Vagina (tissue), 2 donors: ENCODE measurements at regions not wholly inside any gene's neighbourhood (a gene's known extent, or its start where the extent isn't known, plus 50 kb on each side); places are given as distances from the start of the nearest gene placed in this dataset.

Source experiments
- POLR2A ChIP-seq, 2 donors: fragments of 450-650 bp; IDR thresholded peaks; one replicate each; pipeline ENCODE4 v1.6.1; 2017; ENCODE audit warnings: antibody characterized with exemption in 2 of 2, mild to moderate bottlenecking in 2 of 2, moderate library complexity in 2 of 2
- POLR2AphosphoS5 ChIP-seq, 2 donors: sonication (generic); formaldehyde crosslinking; IDR thresholded peaks; one replicate each; pipeline ENCODE4 v1.9.0; 2017; ENCODE audit warnings: antibody characterized with exemption in 2 of 2, mild to moderate bottlenecking in 2 of 2, low read depth in 1 of 2; ENCODE audit not compliant: insufficient read depth in 1 of 2
- TF ChIP-seq, protein P1 (sequence below), 3 experiments: fragments of 450-650 bp in 2 of 3; fragments of 200-600 bp in 1 of 3; sonication (generic) in 1 of 3; IDR thresholded peaks; one replicate each; pipeline ENCODE4 v1.5.1; 2017 to 2019; ENCODE audit warnings: antibody characterized with exemption in 3 of 3, mild to moderate bottlenecking in 2 of 3, moderate library complexity in 2 of 3

DNA sequence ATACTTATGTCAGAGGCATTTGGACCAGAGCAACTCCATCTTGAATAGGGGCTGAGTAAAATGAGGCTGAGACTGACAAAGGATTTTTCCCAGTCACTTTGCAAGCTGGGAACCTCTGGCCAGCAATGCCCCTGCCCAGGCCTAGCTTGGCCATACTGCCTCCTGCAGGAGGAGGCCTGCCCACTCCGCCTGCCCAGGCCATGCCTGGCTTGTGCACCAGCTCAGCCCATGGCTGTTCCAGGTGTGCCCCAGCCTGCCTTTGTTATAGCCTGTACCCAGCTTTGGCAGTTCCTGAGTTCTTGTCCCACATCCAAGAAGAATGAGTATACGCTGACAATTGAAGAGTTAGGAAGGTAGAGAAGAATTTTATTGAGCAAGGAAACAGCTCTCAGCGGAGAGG lies 176.1 kb downstream of the AASDH start:
- TF ChIP-seq POLR2A (IDR thresholded peaks at IDR 0.05) (no peak), POLR2AphosphoS5 (IDR thresholded peaks at IDR 0.05; ENCODE audit: insufficient read depth in 1 of 2, low read depth in 1 of 2) (no peak)
- TF ChIP-seq, protein P1, sequence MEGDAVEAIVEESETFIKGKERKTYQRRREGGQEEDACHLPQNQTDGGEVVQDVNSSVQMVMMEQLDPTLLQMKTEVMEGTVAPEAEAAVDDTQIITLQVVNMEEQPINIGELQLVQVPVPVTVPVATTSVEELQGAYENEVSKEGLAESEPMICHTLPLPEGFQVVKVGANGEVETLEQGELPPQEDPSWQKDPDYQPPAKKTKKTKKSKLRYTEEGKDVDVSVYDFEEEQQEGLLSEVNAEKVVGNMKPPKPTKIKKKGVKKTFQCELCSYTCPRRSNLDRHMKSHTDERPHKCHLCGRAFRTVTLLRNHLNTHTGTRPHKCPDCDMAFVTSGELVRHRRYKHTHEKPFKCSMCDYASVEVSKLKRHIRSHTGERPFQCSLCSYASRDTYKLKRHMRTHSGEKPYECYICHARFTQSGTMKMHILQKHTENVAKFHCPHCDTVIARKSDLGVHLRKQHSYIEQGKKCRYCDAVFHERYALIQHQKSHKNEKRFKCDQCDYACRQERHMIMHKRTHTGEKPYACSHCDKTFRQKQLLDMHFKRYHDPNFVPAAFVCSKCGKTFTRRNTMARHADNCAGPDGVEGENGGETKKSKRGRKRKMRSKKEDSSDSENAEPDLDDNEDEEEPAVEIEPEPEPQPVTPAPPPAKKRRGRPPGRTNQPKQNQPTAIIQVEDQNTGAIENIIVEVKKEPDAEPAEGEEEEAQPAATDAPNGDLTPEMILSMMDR (IDR thresholded peaks at IDR 0.05): no peak
